Stimulated activated CD4-positive, alpha-beta T cell treated with anti-CD3 and anti-CD28 coated beads, Interleukin-2, amount 100 ng/mL, for 4 hours (primary cell): ENCODE measurements at regions not wholly inside any gene's neighbourhood (a gene's known extent, or its start where the extent isn't known, plus 50 kb on each side); places are given as distances from the start of the nearest gene placed in this dataset.

Experiments used
- DNase-seq: peaks from one replicate; pipeline ENCODE4 v3.0.0-alpha.2; 2020; ENCODE audit warnings: low read depth

DNA sequence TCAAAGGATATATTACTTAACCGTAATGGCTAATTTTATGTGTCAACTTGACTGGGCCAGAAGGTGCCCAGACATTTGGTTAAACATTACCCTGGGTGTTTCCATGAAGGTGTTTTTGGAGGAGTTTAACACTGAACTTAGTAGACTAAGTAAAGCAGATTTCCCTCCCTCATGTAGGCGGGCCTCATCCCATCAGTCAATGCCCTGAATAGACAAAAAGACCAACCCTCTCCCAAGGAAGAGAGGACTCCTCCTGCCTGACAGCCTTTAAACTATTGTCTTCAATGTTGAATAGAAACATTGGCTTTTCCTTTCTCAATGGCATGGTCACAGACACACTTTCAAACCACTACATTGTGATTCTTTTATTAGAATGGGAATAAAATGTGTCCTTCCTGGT lies 121.9 kb downstream of the SETD4 start:
- no peak for DNase-seq

DNA sequence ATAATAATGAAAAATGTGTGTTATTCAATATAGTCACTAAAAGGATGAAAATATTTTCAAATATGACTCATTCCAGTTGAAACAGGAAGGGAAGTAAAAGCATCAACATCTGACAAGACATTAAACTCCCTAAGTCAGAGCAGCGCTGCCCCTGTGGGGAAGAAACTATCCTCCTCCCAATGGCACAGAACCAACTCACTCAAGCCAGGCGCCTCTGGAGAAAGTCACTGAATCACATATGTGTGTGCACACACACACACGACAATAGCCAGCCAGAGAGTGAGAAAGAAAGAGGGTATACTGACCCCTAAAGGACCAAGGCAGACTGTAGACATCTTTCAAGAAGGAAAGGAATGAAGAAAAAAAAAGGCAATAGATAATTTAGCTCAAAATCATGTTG lies 126.9 kb downstream of the SETD4 start:
- no peak for DNase-seq

DNA sequence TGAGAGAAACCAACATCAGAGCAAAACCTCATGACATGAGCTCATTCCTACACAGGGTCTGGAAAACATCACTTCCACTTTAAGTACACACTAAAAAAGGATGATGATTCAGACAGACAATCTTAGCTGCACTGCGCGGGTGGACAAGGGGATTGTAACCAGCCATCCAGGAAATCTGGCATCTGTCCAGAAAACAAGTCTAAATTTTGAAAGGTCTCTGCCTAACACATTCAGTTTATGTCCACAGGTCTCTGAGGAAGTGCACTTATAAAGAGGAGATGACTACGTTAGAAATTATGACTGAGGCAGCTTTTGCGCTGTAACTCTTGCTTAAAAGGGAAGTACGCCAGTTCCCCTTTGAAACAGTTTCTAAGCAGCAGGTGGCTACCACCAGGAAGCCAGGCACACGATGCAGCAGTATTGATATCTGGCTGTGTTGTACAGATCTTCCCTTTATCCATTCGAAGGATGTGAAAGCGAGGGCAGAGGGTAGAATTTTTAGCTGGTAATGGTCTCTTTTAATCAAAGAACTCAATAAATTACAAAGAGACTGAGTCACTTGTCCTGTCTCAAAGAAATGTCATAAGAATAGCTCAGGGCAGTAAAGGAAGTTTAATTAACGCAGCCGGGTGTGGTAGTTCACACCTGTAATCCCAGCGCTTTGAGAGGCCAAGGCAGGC lies 128.0 kb downstream of the SETD4 start:
- DNase-seq, result peak; percentile 11

DNA sequence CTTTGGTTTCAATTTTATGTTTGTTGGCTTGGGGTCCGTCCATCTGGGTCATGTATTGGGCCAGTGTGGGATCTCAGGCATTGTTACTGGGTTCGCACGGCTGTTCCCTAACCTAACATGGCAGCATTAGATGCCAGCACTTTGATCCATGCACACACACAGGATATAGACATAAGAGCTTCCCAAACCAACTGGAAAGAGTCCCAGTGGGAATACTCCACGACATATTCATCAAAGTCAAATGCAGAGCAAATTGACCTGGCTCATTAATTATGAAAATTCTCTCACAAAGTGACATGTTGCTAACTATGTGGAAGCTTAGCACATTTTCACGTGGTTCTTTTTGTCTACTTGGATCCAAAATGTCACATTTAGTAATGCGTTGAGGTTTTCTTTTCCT lies 130.4 kb downstream of the SETD4 start:
- no peak for DNase-seq

DNA sequence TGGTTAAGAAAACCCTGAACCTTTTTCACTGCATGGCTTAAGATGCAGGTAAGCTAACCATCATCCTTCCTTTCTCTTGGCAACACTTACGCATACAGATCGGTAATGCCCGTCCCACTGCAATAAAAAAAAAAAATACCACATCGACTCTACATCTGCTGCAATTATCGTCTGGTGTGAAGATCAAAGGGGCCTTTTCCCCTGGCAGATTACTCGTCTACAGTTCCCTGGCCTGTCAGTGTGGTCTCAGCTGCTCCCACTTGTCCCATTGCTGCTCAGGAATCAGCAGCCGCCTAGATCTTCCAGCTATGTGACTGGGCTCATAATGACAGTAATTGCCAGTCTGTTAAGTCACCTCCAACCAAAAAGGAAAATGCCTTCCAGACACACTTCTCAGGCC lies 133.1 kb downstream of the SETD4 start:
- no peak for DNase-seq

DNA sequence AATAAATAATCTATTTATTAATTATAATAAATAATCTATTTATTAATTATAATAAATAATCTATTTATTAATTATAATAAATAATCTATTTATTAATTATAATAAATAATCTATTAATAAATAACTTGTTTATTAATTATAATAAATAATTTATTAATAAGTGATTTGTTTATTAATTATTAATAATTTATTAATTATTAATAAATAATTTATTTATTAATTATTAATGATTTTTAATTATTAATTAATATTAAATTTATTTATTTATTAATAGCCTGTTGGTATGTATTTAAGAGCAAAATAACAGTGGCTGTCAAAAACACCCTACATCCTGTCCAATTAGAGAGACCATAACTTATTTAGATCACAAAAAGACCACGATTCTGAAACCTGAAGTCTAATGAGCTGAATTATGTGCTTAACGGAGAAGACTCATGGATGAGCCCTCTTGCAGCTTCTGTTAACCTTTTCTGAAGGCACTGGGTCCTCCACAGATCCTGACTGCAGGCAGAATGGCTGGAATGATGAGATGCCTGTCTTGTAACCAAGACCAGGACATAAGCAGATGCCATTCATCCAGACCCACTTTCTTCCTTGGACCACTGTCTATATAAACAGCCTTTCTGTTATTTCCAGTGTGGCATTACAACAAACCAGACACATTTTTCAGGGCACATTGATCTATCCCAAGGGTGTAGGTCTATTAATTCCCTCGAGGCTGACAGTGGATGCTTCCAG lies 134.2 kb downstream of the SETD4 start:
- DNase-seq, result no peak

DNA sequence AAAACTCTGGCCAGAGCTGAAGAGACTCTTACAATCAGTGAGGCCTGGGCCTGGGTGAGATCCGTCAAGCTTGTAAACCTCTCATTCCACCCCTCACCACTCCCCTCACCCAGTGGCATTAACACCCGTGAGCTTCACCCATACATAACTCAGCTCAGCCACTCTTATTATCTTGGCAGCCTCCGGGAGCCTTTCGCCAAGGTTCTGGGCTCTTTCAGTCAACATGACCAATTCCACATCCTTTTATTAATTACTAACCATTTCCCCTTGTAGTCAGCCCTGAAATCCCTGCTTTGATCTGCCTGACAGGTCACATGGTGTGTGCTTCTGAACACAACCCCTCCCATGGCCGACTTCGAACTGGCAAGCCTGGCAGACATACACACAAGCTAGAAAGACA lies 134.8 kb downstream of the SETD4 start:
- no peak for DNase-seq

DNA sequence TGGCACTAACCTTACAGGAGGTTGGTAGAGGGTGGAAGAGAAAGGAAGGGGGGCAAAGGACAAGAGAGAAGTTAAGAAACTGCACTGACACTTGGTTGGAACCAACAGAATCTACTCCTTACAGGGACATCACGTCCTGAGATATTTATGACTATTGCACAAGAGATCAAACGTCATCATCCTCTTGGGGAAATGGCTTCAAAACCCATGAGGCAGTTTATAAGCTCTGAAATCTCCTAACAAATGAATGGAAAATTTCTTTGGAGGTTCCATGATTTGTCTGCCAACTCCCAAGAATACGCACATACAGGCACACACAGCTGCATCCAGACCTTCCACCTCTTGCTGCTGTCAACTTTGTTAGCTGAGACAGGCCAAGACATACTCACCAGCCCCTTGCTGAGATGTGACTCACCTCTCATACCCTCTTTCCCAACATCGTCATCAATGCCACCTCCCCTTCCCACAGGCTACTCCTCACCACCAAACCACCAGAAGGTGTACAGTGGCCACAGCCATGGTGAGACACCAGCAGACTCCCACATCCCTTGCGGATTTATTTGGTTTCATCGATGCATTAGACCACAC lies 135.5 kb downstream of the SETD4 start:
- DNase-seq, result no peak

DNA sequence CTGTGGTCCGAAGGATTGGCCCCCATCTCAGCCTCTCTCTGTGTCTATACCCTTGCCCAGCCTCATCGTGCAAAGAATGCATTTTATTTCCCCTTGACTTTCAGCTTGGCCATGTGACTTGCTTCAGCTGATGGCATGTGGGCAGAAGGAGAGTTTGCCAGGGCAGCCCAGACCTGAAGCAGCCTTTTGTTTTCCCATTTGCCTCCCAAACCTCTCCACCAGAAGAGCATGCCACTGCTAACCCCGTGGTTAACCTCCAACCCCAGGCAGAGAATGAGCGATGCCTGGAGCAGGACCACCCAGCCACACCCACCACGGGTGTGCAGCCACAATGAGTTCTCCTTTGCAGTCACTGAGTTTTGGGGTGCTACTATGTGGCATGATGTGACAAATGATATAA lies 136.4 kb downstream of the SETD4 start:
- no peak for DNase-seq

DNA sequence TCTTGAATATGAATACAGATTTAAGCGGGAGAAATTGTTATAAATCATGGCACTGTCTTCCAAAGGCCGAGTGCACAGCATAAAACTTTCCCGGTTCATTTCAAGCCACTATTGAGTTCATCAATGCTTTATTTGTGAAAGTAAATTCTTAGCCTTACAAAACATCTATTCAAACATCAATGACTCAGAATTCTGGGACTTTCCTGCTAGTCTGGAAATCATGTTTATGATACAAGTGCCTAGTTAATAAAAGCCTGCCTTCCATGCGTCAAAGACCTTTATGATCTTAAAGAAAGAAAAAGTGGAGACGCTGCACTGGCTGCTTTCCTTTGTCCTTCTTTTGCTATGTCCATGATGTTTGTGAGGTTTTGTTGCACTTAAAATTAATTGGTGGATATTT lies 137.7 kb downstream of the SETD4 start:
- DNase-seq, result no peak

DNA sequence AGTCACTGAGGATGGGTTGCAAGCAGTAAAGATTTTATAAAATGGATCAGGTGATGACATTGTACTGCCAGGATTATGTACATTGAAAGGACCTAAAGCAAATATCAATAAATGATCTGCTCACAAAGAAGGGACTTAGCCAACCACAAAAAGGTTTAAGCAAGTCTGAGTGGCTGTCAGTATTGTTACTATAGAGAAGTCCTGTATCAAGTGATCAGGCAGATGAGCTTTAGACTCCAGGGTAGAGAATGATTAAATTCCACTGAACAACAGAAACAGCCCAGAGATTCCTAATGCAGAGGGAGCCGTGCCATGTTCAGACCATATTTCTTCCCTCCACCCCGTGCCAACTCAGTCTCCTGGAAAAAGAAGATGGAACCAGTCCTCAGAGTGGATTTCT lies 138.9 kb downstream of the SETD4 start:
- no peak for DNase-seq

DNA sequence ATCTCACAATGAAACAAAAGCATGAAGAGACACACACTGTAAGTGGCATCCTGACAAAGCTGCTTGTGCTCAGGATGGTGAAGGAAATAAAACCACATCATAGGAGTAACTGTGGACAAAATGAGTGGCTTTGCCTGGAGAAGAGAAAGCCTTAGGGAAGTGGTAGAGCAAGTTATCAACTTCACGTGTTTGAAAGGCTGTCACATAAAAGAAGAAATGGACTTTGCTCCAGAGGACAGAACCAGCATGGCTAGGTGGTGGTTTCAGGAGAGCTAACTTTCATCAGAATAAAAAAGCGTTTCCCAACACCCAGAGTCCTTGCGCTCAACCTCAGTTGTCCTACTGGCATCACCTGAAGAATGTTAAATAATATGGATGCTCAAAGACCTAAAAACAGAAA lies 139.9 kb downstream of the SETD4 start:
- DNase-seq, result no peak

DNA sequence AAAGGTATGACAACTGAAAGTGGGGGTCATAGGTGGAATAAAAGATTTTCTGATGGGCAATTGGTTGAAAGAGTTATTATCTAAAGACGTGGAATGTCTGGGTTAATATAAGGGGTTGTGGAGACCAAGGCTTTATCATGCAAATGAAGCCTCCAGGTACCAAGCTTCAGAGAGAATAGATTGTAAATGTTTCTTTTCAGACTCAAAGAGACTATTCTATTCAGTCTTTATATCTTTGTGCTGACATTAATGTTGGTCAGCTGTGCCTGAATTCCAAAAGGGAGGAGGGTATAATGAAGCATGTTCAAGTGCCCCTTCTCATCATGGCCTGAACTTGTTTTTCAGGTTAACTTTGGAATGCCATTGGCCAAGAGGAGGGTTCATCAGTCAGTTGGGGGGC lies 145.3 kb downstream of the SETD4 start:
- no peak for DNase-seq

DNA sequence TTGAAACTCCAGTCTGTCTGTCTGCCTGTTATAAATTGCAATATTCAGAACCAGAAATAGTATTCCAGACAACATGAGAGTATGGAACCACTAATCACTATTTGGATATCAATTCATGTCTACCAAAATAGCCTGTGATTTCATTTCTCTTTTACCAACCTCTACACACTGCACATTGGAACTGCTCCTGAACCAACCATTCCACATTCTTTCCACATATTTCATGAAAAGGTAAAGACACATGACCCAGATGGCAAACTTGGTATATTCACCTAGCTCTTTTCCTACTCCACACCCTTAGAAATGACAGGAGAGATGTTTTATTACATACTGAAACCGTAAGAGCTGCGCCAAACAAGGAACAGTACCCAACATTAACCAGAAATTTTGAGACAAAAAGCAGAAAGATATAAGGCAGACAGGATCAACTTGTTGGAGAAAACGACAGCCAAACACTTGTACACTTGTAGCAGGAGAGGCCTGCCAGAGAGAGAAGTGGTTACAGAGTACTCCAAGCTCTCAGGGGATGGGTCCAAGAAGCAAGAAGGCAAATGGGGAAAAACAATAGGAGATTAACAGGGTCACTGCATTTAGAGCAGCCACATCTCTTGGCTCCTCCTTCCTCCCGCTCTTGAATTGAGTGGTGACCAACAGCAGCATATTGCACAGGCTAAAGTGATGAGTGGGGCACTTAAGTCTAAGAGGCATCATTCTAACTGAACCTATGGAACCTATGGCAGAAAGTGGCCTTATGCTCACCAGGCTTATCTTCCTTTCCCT lies 148.7 kb downstream of the SETD4 start:
- DNase-seq, result no peak

DNA sequence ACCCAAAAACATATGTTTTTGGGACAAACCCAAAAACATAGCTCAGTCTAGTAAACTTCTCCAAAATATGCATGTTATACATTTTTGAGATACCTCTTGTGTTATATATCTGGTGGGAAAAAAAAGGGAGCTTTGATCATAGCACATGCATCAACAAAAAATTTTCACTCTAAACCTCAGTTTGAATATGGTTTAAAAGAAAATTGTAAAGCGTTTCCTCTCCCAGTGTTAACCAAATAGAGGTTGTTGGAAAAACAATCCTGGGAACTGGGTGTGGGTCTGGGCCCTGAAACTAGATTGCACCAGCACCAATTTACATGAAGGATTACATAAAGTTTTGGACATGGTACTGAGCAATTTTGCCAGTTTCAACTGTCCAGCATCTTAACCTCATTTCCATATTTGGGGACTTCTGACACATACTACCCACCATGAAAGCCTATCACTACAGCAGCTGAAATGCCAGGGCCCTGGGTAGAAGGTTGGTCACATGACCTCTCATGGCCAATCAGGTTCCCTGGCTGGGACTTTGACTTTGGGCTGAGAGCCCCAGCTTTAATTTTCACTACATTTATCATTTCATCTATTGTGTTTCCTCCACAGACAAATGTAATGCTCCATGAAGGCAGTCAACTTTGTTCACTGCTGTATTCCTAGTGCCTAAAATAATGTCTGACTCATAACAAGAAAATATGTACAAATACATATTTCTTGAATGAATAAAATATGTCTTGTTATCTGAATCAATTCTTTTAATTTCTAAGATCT lies 150.7 kb downstream of the SETD4 start:
- no peak for DNase-seq

DNA sequence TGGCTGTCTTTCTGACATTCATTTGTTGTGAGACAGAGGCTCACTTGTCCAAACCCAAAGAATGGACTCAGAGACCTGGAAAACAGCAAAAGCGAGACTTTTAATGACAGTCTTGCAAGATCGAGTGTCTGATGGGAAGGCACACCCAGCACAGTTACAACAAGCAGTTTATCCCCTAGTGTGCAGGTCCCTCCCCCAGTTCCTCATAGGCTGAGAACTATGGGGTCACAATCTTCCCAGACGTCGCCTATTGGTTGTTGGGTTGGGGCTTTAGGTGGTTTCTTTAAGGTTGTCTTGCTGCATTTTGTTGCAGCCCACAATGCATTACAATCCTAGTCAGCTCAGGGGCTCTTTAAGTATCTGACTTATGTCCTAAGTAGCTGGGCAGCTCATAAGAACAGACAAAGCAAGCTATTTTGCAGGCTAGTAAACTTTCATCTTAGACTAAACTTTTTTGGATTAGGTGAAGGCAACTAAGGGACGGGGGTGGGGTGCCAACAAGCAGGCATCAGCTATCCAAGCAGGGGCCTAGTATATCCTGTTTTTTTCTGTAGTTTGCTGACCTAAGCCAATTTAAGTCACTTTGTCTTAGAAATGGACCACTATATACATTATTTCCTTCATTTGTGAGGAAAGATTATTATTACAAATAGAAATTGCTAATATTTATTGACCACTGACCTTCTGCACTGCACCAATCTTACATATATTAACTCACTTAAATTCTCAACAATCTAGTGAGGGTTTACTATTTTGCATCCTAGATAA lies 151.8 kb downstream of the SETD4 start:
- no peak for DNase-seq

DNA sequence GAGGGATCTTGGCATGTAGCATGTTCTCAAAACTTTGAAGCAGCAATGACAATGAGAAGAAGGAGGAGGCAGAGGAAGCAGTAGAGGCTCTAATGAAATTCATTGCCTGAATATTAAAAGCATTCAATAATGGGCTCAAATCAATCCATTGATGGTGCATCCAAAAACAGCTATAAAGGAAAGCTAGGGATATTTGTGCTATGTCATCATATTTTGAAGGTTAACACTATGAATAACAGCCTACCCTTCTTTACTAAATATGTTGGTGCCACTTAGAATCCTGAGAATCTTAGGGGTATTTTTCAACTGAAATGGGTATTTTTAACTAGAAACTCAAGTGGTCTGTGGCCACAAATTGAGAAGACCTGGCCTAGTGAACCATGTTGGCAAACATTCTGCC lies 153.7 kb downstream of the SETD4 start:
- no peak for DNase-seq

DNA sequence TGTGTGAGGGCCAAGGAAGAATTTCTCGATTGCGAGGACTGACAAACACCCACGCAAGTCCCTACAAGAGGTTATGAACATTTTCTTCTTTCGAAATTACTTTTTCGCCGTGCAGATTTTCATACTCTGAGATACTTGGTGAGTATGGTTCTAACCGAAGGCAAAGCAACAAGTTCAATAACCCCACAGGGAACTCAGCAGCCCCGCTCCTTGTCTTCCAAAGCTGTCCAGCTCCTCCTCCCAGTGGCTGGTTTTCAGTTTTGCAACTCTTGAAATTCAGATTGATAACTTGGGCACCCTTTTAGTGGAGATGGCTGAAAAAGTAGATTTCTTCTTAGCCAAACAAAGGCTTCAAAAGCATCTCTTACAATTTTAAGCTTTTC lies 154.4 kb downstream of the SETD4 start:
- no peak for DNase-seq

DNA sequence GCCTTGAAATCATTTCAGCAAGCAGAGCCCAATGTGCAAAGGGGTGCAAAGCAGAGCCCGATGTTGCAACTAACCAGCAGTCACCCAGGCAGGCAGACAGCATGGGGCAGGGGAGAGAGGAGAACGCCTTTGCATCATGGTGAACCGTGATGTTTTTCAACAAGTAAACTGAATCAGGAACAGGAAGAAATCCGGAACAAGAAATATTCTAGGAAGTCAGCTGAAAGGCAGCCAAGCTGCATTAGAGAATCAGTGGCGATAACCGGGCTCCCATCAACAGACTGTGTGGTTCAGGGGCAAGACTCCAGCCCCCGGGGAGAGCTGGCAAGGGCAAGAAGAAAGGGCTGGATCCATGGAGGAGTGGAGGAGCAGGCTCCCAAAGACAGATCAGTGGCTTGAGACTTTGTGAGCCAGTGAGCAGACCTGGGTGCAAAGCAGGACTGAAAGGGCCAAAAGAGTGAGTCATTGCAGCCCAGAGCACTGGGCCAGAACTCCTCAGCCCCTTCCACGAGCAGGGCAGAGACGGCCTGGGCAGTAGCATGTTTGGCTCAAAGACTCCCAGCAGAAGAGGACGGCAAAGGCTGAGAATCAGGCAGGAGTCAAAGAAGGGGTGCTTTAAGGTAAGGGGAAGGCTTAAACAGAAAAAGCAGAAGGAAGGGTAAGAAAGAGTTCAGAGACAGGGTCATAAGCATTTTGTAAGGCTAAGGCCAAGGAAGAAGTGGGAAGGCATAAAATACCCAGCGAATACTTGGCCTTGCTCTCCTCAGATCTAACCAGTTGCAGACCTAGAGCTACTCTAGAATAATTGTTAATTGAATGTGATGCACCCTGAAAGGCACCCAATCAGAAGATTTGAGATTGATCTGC lies 155.0 kb downstream of the SETD4 start:
- no peak for DNase-seq

DNA sequence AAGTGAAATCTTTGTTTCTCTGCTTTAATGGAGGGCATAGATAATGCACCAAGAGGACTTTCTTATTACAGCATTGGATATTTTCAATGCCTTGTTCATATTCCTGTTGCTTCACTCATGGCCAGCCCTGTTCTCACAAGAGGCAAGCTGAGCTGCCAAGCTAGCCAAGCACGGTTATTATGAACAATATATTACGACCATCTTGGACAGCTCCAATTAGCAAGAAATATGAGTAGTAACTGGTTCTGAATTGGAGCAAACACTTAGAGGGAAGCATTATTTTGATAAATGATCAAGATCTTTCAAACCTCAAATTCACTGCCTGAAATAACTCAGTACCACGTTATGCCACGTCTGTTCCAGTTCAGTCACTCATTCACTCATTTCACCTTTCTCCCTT lies 159.8 kb downstream of the SETD4 start:
- DNase-seq, result no peak
